Tibial artery (tissue), 4 donors: ENCODE measurements at regions not wholly inside any gene's neighbourhood (a gene's known extent, or its start where the extent isn't known, plus 50 kb on each side); places are given as distances from the start of the nearest gene placed in this dataset.

Experiments used
- DNase-seq, 2 donors: peaks; one replicate each; pipeline ENCODE4 v3.0.0-alpha.2; 2019
- H3K27ac ChIP-seq, 2 donors: fragments of 200-600 bp; sonication (generic) in 1 of 2; 1 replicate in 1 of 2; 2 replicates in 1 of 2; pipeline ENCODE4 v1.5.1; 2018 to 2019; ENCODE audit warnings: mild to moderate bottlenecking in 1 of 2
- H3K27me3 ChIP-seq, 2 donors: fragments of 200-600 bp; sonication (generic) in 1 of 2; one replicate each; pipeline versions ENCODE4 v1.5.1 to v1.6.0; 2016 to 2019
- H3K36me3 ChIP-seq, 3 donors: fragments of 200-600 bp; sonication (generic) in 2 of 3; one replicate each; pipeline ENCODE4 v1.5.1; 2016 to 2019; ENCODE audit warnings: mild to moderate bottlenecking in 2 of 3
- H3K4me1 ChIP-seq, 4 donors: fragments of 200-600 bp; sonication (generic) in 2 of 4; 1 replicate in 3 of 4; 2 replicates in 1 of 4; pipeline ENCODE4 v1.5.1; 2016 to 2019
- H3K4me3 ChIP-seq, 2 donors: fragments of 200-600 bp; sonication (generic) in 1 of 2; 1 replicate in 1 of 2; 2 replicates in 1 of 2; pipeline ENCODE4 v1.5.1; 2018 to 2019; ENCODE audit warnings: mild to moderate bottlenecking in 2 of 2
- H3K9me3 ChIP-seq, 3 donors: fragments of 200-600 bp; sonication (generic) in 1 of 3; one replicate each; pipeline ENCODE4 v1.5.1; 2016 to 2019
- CTCF ChIP-seq, 2 experiments: fragments of 200-600 bp in 1 of 2; fragments of 450-650 bp in 1 of 2; IDR thresholded peaks; one replicate each; pipeline ENCODE4 v1.5.1; 2017 to 2019; ENCODE audit warnings: antibody characterized with exemption in 2 of 2, mild to moderate bottlenecking in 1 of 2, moderate library complexity in 1 of 2
- intact Hi-C: fragments of 100-400 bp; cut with DNase I; formaldehyde crosslinking; loops from one replicate; pipeline ENCODE4 v1.15.0; 2023; ENCODE audit warnings: low total_unique reads

GRCh38 chr6:9563568-9563967 lies 851.3 kb downstream of the TFAP2A start:
- Histone ChIP-seq H3K27ac (no peak overlapping the region), H3K4me3 (no peak overlapping the region), H3K36me3 (no peaks in the 10 kb centered on the region), H3K27me3 (no peaks in the 10 kb centered on the region), H3K4me1 (no peaks in the 10 kb centered on the region), H3K9me3 (no peaks in the 10 kb centered on the region)
- TF ChIP-seq CTCF (IDR thresholded peaks at IDR 0.05) = no peak
- intact Hi-C loops = no loop called here
- DNase-seq = no peak

- intact Hi-C loops = no loop called here
- no peak for TF ChIP-seq CTCF (IDR thresholded peaks at IDR 0.05)
- DNase-seq = no peak
- Histone ChIP-seq H3K36me3 (no peaks in the 10 kb centered on the region), H3K9me3 (peaks cover 0 to 4% (median 0%) of the 10 kb centered on the region in 3 donors), H3K27me3 (no peaks in the 10 kb centered on the region), H3K27ac (no peak overlapping the region), H3K4me1 (no peaks in the 10 kb centered on the region), H3K4me3 (no peak overlapping the region)
These were observed 860.1 kb downstream of the TFAP2A start for GRCh38 chr6:9554806-9555205.

GRCh38 chr6:9554323-9554722 lies 860.6 kb downstream of the TFAP2A start:
- intact Hi-C loops = no loop called here
- no peaks in the 10 kb centered on the region for H3K4me1 ChIP-seq
- no peak for TF ChIP-seq CTCF (IDR thresholded peaks at IDR 0.05)
- no peak overlapping the region for H3K4me3 ChIP-seq
- H3K27me3 ChIP-seq = no peaks in the 10 kb centered on the region
- no peak for DNase-seq
- H3K9me3 ChIP-seq = peaks cover 0 to 4% (median 0%) of the 10 kb centered on the region in 3 donors
- H3K36me3 ChIP-seq = no peaks in the 10 kb centered on the region
- H3K27ac ChIP-seq = no peak overlapping the region

- TF ChIP-seq CTCF (IDR thresholded peaks at IDR 0.05) = no peak
- Histone ChIP-seq H3K4me1 (no peaks in the 10 kb centered on the region), H3K4me3 (no peak overlapping the region), H3K9me3 (peaks cover 0 to 4% (median 0%) of the 10 kb centered on the region in 3 donors), H3K36me3 (no peaks in the 10 kb centered on the region), H3K27me3 (no peaks in the 10 kb centered on the region), H3K27ac (no peak overlapping the region)
- DNase-seq = no peak
- intact Hi-C loops = no loop called here
These were observed 861.9 kb downstream of the TFAP2A start for GRCh38 chr6:9553002-9553401.

- H3K4me1 ChIP-seq = no peaks in the 10 kb centered on the region
- intact Hi-C loops = no loop called here
- no peak for DNase-seq
- no peak overlapping the region for H3K27ac ChIP-seq
- H3K36me3 ChIP-seq = no peaks in the 10 kb centered on the region
- H3K9me3 ChIP-seq = no peaks in the 10 kb centered on the region
- H3K27me3 ChIP-seq = no peaks in the 10 kb centered on the region
- no peak overlapping the region for H3K4me3 ChIP-seq
- no peak for TF ChIP-seq CTCF (IDR thresholded peaks at IDR 0.05)
These were observed 871.2 kb downstream of the TFAP2A start for GRCh38 chr6:9543649-9544048.

- H3K4me1 ChIP-seq = no peaks in the 10 kb centered on the region
- H3K36me3 ChIP-seq = no peaks in the 10 kb centered on the region
- peak in 1 of 2 experiments; percentile 35 for TF ChIP-seq CTCF (IDR thresholded peaks at IDR 0.05)
- H3K9me3 ChIP-seq = no peaks in the 10 kb centered on the region
- H3K4me3 ChIP-seq = no peak overlapping the region
- no peak overlapping the region for H3K27ac ChIP-seq
- intact Hi-C loops = no loop called here
- H3K27me3 ChIP-seq = no peaks in the 10 kb centered on the region
- DNase-seq = no peak
These were observed 874.2 kb downstream of the TFAP2A start for GRCh38 chr6:9540534-9541126.
